ENCODE measurements at regions not wholly inside any gene's neighbourhood (a gene's known extent, or its start where the extent isn't known, plus 50 kb on each side); places are given as distances from the start of the nearest gene placed in this dataset.
A peak's percentile ranks its signal among the peaks of the same experiment; 100 is the strongest.

- TF ChIP-seq KDM5B (CRISPR knock-in tag; IDR thresholded peaks at IDR 0.05; ENCODE audit: borderline replicate concordance): no peak
- TF ChIP-seq ZNF761 (CRISPR knock-in tag; conservative IDR thresholded peaks at IDR 0.05): no peak
- TF ChIP-seq ZBTB10 (CRISPR knock-in tag; IDR thresholded peaks at IDR 0.05; ENCODE audit: borderline replicate concordance): no peak
- no peak for TF ChIP-seq ZNF557 (CRISPR knock-in tag; IDR thresholded peaks at IDR 0.05)
- no peak for TF ChIP-seq PAF1 (CRISPR knock-in tag; IDR thresholded peaks at IDR 0.05)
- TF ChIP-seq EEA1 (CRISPR knock-in tag; IDR thresholded peaks at IDR 0.05; ENCODE audit: borderline replicate concordance): no peak
- peak; percentile 82; the same call in 1 of the 2 replicates for TF ChIP-seq FOXO1 (CRISPR knock-in tag; IDR thresholded peaks at IDR 0.05)
- no peak for TF ChIP-seq SYNCRIP (IDR thresholded peaks at IDR 0.05; ENCODE audit: insufficient read depth, low read depth, low read length)
- peak; percentile 85 for TF ChIP-seq CBX5 (CRISPR knock-in tag; IDR thresholded peaks at IDR 0.05; ENCODE audit: borderline replicate concordance)
- peak; percentile 64; the same call in 1 of the 2 replicates for TF ChIP-seq MLX (CRISPR knock-in tag; IDR thresholded peaks at IDR 0.05)
- no peak for TF ChIP-seq TERF1 (CRISPR knock-in tag; IDR thresholded peaks at IDR 0.05)
- no peak for TF ChIP-seq ZKSCAN1 (IDR thresholded peaks at IDR 0.05; ENCODE audit: low read length)
- TF ChIP-seq NR2F1 (CRISPR knock-in tag; IDR thresholded peaks at IDR 0.05): no peak
- TF ChIP-seq FOXA1 (IDR thresholded peaks at IDR 0.05): no peak
- peak; percentile 86 for TF ChIP-seq FOXA1 (CRISPR knock-in tag; IDR thresholded peaks at IDR 0.05)
- TF ChIP-seq SUZ12 (IDR thresholded peaks at IDR 0.05; ENCODE audit: low read depth, low read length): no peak
- TF ChIP-seq TRAFD1 (CRISPR knock-in tag; IDR thresholded peaks at IDR 0.05; ENCODE audit: borderline replicate concordance): no peak
- TF ChIP-seq POGZ (CRISPR knock-in tag; IDR thresholded peaks at IDR 0.05): peak; percentile 96
- TF ChIP-seq ZBED4 (CRISPR knock-in tag; IDR thresholded peaks at IDR 0.05; ENCODE audit: borderline replicate concordance): peak; percentile 63; the same call in 1 of the 2 replicates
- peak; percentile 39; the same call in 1 of the 2 replicates for TF ChIP-seq TFDP1 (CRISPR knock-in tag; IDR thresholded peaks at IDR 0.05; ENCODE audit: borderline replicate concordance)
Observed at GRCh38 chr2:215498431-215498830, 62.6 kb upstream of the FN1 start (continued).

Measured in HepG2 (cell line).